GM21381 (cell line): ENCODE measurements at regions not wholly inside any gene's neighbourhood (a gene's known extent, or its start where the extent isn't known, plus 50 kb on each side); places are given as distances from the start of the nearest gene placed in this dataset.
"Not testable (repeated sequence)": the region's sequence is repeated elsewhere in the genome, so short reads cannot be mapped to it uniquely, and the experiment has no call there.

ENCODE experiments used
- ATAC-seq: cut with Tn5 transposase; IDR thresholded peaks from one replicate; pipeline ENCODE4 v1.9.1; 2021; ENCODE audit warnings: mild to moderate bottlenecking, moderate library complexity; ENCODE audit not compliant: unreplicated experiment

DNA sequence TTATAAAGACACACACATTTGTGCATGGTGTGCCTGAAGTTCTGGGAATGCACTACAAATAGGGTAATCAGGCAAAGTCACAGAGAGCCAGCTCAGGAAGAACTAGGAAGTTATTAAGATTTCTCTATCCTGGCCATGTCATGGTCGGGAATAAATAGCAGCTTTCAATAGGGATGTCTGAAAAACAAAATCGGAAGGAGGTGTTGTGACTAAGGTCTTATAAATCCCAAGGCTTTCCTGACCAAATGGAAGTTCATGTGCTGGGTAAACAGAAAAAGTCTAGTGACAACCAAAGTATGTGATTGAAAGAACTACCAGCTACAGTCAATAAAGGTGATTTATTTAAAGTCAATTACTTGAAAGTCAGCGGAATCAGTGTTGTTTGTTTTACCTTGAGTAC, 262.5 kb upstream of the HS3ST1 start:
- no peak for ATAC-seq

DNA sequence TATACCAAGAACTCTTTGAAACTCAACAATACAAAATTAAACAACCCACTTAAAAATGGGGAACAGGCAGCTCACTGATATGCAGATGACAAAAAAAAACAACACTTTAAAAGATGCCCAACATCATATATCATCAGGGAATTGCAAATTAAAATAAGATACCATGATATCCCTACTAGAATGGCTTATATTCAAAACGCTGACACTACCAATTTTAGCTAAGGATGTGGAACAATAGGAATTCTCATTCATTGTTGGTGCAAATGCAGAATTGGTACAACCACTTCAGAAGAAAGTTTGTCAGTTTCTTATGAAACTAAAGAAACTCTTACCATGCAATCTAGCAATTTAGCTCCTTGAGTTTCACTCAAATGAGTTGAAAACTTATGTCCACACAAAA, 259.0 kb upstream of the HS3ST1 start:
- ATAC-seq: no peak

DNA sequence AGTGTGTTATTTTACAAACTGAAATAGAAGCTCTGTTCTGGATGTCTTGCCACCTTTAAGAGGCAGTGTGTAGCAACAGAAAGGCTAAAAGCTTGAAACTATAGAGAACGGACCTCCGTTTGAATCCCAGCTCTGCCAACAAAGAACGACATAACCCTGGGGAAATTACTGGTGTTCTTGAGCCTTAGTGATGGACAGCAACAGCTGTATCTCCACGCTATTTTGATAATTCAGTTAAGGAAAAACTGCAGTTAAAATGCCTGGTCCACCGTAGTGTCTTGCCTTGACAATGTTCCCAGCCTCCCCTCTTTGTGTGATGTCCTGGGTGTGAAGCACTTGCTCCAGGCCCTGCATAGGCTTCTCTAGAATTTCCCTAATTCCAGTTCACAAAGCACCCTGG, 256.8 kb upstream of the HS3ST1 start:
- ATAC-seq: no peak

DNA sequence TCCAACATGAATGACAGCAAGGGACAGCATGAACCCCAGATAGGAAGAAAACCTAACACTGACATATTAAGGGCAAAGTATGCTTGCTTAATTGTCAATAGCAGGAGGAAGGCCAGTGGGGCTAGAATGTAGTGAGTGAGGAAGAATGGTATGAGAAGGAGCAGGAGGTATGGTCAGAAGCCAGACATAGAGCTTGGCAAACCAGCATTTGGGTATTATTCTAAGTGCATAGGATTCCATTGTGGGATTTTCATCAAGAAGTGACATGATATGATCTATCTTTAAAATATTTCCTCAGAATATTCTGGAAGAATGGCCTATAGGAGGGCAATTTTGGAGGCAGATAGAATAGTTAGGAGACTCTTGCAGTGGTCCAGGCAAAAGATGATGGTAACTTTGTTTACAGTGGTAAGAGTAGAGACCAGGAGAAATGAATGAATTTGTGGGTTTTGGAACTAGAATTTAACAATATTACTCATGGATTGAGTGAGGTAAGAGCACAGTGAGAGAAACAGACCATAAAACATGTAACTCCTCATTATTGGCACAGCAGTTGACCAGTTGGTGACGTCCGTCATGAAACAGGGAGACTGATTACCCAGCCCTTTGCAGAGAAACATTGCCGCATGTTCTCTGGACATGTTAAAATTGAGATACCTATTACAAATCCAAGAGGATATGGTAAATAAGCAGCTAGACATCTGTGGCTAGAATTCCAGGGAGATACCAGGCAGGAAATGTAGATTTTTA, 246.5 kb upstream of the HS3ST1 start:
- no peak for ATAC-seq

DNA sequence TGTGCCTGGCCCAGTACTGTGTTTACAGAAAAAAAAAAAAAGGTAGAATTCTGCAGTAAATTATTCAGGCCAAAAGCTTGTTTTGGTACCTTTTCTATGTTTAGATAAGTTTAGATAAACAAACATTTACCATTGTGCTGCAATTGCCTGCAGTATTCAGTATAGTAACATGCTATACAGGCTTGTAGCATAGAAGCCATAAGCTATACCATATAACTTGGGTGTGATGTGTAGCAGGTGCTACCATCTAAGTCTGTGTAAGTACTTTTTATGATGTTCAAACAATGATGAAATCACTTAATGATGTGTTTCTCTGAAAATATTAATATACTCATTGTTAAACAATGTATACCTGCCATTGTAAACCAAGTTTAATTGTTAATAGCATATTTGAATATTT, 241.6 kb upstream of the HS3ST1 start:
- ATAC-seq: no peak

DNA sequence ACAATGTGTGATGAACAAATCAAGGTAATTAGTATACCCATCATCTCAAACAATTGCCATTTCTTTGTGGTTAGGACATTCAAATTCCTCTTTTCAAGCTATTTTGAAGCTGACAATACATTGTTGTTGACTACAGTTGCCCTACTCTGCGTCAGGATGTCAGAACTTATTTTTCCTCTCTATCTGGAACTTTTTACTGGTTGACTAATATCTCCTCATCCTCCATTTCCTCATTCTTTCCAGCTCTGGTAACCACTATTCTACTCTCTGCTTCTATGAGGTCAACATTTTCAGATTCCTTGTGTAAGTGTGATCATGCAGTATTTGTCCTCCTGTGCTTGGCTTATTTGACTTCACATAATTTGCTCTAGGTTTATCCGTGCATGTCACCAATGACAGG, 240.5 kb upstream of the HS3ST1 start:
- no peak for ATAC-seq

DNA sequence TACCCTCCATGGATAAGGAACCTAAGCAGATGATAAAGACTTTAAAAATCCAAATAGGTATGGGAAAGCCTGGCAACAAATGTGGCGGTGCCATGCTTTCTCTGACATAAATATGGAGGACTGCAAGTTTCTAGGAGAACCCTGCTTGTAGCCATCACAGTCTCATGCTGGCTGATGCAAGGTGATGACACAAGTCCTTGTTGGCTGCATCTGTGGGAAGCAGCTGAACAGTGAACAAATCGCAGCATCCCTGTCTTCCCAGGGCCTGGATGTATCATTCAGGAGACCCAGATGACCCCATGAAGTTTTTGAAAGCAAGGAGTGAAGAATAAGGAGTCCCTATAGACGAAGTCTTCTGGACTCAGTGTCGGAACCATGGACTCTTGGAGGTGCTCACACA, 234.4 kb upstream of the HS3ST1 start:
- no peak for ATAC-seq

DNA sequence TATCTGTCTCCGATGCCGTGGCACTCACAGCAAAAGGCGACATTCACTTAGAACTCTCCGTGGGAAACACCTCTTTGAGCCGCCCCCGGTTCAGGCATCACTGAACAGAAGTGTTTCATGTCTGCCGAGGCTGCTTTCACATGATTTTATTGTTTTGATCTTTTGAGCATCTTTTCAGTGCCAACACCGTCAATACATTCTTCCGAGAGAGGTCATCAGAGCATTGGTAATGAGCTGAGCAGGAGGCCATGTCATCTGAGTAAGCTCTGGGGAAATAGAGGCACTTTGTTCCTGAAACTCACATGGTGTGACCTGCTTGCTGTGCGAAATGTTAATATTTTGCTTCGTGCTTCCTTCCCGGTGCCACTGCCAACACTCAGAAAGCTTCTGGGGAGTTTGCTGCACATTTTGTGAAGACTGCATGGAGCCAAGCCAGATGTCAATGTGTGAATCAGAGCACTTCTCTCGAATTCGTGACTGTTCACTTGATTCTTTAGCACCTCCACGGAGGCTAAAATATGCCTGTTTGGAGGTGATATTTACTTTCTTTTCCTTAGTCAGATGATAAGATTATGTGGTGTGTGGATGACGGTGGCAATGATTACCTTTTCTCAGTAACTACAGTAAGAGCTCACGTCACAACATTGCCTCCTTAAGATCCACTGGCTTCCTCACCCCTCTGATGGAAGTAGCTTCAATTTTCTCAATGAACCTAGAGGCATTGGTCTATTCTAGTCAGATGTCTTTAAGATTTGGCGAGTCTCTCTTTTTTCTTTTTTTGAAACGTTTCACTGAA, 222.3 kb upstream of the HS3ST1 start:
- ATAC-seq: no peak

DNA sequence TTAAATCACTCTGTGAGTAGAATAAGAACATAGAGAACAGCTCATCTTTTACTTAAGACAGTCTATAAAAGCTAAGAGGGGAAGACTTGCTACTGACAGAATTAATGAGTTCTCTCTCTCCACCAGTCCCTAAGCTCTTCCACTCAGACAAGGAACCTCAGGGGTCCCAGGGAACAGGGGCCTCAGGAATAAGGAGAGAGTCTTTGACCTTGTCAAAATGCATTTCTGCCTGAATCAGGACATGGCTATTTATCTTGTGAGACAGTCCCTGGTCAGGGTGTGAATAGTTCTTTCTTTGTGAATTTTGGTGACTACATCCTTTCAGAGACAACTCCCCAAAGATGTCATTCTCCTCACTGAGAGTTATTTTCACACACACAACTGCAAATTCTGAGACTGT, 218.7 kb upstream of the HS3ST1 start:
- no peak for ATAC-seq

DNA sequence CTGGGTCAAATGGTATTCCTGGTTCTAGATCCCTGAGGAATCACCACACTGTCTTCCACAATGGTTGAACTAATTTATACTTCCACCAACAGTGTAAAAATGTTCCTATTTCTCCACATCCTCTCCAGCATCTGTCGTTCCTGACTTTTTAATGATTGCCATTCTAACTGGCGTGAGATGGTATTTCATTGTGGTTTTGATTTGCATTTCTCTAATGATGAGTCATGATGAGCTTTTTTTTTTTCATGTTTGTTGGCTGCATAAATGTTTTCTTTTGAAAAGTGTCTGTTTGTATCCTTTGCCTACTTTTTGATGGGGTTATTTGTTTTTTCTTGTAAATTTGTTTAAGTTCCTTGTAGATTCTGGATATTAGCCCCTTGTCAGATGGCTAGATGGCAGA, 214.4 kb upstream of the HS3ST1 start:
- not testable (repeated sequence) for ATAC-seq

DNA sequence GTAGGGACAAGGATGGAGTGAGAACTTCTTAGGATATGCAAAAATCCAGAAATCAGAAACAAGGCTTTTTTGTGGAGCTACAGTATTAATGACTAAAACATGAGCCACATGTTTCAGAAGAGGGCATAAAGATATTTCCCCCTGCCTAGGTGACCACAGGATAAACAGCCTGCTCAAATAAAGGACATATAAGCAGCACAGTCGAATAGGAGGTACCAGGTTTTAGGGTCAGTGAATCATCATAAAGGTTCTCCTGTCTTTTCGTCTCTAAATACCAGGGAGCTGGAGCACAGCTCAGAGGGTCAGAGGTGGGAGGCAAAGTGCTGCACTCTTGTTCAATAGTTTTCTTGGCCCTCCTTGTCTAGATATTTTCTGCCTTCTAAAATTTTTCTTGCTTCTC, 211.9 kb upstream of the HS3ST1 start:
- ATAC-seq: no peak

DNA sequence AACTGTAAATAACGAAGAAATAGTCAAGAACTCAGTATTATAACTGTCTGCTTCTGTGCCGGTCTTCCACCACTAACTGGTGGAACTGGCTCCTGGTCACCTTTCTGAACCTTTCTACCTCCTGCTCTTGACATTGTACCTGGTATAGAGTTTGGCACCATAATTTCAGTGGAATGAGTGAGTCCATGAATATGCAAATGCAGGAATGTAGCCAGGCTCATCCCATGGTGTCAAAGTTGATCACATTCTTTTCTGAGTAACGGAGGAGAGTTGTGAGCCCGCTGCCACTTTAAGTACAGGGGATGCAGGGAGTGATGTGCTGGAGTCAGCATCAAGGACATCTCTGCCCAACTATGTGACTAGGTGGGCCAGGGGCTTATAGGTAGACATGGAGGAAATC, 207.9 kb upstream of the HS3ST1 start:
- ATAC-seq: no peak

DNA sequence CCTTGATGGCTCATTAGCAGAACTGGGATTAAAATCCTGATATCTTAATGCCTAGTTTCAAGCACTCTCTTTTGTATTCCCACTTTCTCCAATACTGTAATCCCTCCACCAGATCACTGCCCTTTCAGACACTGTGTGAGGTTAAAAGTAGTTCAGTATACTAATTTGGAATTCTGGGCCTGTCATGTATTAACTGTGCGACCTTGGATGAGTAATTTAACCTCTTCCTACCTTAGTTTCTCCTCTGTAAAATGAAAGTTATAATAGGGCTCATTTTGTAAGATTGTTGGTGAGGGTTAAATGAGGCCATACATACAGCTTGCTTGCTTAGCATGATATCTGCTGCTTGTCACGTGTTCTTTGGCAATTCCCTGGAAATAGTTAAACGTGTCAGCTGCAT, 207.3 kb upstream of the HS3ST1 start:
- no peak for ATAC-seq

DNA sequence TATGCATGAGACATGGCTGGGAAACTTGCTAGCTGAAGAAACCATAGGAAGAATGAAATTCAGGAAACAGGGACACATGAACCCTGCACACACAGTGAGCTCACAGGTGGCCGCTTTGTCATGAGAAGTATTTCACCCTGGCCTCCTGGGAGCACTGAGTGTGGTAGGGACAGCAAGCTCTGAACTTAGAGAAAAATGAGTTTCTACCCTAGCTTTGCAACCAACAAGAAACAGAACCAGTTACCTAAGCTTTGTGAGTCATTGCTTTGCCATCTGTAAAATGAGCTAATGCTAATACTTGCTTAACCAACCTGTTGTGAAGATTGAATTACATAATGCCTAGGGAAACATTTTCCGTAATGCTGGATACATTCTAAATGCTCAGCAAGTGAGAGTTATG, 206.6 kb upstream of the HS3ST1 start:
- ATAC-seq: no peak

DNA sequence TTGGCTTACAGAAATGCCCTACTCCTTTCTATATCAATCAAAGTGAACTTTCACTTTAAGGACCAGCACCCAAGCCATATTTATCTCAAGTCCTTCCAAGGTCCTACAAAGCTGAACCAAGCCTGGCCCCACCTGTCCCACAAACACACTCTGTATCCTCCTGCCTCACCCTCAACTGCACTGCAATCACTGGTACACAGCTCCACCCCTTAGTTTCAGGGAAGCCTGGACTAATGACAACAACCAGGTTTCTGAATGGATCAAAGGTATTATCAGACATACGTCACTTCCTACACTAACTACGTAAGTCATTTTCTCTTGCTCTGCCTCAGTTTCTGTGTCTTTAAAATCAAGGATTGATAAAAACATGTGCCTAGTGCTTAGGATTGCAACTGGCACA, 205.6 kb upstream of the HS3ST1 start:
- ATAC-seq: no peak

DNA sequence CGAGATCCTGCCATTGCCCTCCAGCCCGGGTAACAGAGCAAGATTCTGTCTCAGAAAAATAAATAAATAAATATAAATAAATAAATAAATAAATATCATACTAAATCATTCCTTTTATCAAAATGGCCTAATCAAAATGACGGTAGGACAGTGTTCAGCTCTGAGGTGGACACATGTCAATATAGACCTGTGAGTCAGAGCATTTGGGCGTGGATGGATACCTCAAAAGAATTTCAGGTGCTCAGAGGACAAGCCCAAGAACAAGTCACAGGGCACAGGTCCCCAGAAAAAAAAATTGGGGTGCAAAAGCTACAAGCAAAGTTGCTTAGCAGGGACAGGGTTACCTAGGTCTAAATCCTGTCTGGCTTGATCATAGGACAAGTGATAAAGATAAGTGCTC, 204.7 kb upstream of the HS3ST1 start:
- ATAC-seq: no peak

DNA sequence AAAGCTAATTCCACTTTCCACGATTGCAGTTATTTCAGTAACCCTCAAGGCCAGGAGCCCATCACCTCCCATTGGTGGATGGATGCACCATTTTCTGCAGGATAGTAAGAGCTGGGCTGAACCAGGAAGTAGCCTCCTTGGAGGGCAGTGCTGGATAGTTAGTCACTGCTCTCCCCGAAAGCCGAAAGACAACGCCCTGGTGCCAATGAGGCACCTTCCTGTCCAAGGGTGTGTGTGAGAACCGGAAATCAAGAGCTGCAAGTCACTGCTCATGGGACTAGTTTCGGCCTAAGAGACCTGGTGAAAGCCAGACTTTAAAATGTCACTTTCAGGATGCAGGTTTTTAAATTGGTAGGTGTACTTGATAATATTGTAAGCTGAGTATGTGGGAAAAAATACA, 203.8 kb upstream of the HS3ST1 start:
- ATAC-seq: no peak

DNA sequence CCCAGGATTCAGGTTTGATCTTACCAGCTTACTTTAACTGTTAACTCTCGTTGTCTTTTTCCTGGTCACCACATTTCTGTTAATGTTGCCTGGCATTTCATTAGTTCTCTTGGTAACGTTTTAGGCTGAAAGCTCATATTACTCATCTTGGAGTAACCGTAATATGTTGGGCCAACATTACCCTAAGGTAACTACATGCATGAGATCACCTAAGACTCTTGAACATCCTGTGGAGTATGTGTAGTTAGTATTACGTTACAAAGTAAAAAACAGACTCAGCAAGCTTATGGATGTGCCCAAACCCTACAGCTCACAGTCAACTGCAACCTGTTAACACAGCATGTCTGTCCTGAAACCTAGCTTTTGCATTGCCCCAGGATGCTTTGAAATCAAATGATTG, 203.3 kb upstream of the HS3ST1 start:
- ATAC-seq: no peak

DNA sequence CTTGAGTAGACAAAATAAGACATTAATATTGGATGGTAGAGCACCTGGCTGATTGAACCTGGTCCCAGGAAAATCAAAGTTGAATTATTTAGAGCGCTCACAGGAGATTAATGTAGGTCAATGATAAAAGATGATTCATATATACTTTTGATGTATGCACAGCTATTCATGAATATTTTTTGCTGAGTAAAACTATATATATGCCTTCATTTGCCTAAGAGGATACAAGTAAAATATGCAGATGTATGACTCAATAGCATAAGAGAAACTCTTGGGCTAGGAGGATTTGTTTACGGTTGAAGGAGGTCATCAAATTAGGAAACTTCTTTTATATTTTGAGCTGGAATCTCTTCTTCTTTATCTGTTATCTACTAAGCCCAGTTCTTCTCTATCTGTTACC, 202.7 kb upstream of the HS3ST1 start:
- ATAC-seq: no peak

DNA sequence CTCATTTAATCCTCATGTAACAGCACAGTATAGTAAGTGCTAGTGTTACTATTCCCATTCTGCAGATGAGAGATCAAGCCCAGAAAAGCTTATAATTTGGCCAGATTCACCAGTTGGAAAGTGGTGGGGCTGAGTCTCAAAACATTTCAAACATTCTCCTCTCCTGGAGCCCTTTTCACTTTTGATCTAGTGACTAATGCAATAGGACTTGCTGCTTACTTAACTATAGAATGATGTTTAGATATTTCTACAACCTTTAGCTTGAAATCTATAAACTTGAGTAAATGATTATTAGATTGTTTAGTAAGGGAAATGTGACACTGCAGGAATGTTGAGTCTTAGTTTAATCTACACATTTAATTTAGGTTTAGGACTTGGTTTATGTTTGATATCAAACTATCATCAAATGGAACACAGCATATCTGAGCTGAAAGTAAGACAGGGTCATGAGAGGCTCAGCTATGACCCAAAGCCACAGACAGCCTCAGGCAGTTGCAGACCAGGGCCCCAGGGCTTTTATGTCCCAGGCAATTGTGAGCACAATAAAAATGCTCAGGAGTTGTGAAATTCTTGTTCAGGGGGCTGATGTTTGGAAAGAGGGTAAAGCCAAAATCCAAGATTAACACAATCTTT, 199.5 kb upstream of the HS3ST1 start:
- no peak for ATAC-seq

DNA sequence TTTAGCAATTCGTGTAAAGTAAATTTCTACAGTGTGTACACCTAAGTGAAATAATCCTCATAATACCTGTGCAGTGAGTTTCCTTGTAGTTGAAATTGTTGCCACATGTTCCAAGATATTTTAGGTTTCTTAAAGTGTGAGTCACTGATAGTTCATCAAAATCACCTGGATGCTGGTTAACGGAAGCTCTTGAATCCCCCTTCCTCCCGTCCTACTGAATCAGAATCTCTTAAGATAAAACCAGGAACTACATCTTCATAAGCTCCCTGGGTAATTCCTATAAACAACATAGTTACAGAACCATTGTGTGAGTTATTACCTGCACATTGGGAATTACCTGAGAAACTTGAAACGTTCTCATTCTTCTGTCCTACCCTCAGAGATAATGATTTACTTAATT, 197.4 kb upstream of the HS3ST1 start:
- ATAC-seq: no peak

DNA sequence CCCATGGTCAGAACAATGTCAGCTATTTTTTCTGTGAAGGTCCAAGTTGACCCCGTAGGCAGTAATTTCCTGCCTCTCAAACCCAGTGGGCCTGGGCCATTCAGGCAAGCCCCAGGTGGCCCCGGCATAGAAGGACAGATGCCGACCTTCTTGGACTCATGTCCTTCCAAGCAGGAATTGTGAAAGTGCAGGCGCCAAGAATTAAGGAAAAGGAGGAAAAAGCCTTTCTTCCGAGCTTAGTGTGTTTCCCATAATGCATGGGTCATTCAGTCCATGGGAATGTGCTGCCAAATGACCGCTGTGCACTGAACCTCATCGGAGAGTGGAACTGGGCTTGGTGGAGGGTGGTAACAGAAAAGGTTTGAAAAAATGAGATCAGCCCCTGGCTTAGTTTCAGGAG, 196.5 kb upstream of the HS3ST1 start:
- ATAC-seq: no peak
